Dedifferentiated amniotic fluid mesenchymal stem cell (primary cell): ENCODE measurements at regions not wholly inside any gene's neighbourhood (a gene's known extent, or its start where the extent isn't known, plus 50 kb on each side); places are given as distances from the start of the nearest gene placed in this dataset.

Experiments used
- DNase-seq: peaks from one replicate; pipeline ENCODE4 v3.0.0-alpha.2; 2016; ENCODE audit errors: extremely low spot score

- no peak for DNase-seq
These were observed 449.1 kb upstream of the DAB1 start for GRCh38 chr1:57872913-57873312.

DNA sequence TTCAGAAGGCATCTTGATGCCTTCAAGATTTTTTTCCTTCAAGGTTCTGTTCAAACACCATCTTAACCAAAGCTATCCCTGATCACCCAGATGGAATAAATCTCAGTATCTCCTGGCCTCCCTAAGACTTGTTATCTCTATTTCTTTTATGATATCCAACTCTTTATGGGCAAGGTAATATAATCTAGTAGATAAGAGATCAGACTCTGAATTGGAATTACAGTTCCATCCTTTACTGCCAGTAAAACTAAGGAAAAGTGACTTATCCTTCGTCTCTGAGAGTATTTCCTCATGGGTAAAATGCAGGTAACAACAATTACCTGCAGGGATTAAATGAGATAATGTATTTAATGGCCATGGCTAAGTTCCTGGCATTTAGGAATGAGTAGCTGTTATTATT is 445.0 kb upstream of the DAB1 start:
- no peak for DNase-seq

- no peak for DNase-seq
These were observed 444.4 kb upstream of the DAB1 start for GRCh38 chr1:57868239-57868638.

DNA sequence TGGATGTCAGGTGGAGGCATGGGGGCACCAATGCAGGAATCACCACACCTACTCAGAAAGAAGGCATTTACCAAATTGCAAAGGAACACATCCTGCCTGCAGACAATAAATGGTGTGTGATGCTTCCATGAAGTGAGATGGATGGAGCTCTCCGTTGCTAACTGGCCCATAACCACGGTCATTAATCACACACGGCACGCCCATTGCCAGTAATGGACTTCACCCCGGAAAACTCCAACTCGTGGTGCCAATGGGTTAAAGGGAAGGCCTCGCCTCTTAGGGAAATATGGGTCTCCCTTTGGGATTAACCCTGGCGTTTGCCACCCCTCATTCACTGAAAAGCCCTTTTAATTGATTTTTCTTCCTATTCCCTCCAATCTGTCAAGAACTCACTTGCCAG is 443.1 kb upstream of the DAB1 start:
- DNase-seq = no peak

GRCh38 chr1:57860931-57861565 is 437.2 kb upstream of the DAB1 start:
- DNase-seq = no peak

- DNase-seq = no peak
These were observed 436.5 kb upstream of the DAB1 start for GRCh38 chr1:57860325-57860724.

GRCh38 chr1:57858740-57859139 is 434.9 kb upstream of the DAB1 start:
- no peak for DNase-seq

DNA sequence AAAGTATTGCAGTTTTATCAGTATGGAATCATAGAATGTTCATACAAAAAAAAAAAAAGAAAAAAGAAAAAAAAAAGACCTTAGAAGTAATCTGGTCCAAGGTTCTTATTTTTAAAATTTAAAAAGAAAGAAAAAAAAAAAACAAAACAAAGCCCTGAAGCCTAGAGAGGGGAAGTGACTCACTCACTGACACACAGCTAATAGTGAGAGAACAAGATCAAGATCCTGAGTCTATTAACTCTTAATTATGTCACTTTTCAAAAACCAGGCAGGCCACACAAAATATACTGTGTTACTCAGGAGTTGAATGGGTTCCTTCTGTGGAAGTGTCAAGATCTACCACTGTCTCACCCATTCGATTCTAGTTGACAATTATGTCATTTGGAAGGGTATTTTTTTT is 433.9 kb upstream of the DAB1 start:
- DNase-seq = no peak

DNA sequence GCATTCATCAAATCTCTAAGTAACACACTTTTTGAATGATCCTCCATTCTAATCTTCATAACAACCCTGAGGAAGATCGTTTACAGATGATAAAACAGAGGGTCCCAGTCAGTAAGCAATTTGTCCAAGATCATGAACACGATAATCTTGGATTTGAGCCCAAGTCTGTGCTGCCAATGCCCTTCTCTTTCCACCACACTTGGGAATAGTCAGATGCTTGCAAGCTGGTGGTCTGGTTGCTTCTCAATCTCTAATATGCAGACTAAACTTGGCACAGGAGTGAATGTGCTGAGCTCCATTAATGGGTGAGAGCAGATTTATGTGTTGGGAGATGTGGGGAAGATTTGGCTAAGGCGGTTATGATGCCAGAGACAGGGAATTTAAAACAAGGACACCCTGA is 430.6 kb upstream of the DAB1 start:
- no peak for DNase-seq

DNA sequence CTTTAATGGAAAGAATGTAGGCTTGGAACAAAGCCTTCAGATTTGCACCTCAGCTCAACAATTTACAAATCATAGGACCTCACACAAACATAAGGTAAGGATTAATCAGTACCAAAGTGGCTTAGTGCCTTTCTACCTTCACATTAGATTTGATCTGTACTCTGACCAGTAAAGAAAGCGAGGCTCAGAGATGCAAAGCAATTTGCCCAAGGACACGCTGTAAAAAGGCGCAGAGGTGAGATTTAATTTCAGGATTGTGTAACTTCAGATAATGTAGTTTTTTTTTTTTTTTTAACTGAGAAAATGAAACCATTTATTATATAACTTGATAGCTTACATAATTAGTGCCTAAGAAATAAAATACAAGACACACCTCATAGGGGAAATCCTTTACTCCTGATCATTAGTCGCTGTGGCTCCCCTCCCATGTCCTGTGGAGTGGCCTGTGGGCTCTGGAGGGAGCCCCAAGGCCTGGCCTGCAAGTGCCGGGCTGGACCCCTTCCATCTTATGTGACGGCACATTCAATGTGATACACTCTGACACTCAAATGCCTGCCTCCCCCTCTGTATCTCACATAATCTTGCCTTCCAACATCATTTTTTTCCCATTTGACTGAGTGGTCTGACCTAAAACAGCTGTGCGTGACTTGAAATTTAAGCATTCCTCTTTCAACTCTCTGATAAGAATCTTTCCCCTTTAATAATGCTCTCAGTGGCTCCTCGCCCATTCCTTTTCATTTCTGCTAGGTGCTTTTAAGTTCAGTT is 426.5 kb upstream of the DAB1 start:
- DNase-seq = no peak

DNA sequence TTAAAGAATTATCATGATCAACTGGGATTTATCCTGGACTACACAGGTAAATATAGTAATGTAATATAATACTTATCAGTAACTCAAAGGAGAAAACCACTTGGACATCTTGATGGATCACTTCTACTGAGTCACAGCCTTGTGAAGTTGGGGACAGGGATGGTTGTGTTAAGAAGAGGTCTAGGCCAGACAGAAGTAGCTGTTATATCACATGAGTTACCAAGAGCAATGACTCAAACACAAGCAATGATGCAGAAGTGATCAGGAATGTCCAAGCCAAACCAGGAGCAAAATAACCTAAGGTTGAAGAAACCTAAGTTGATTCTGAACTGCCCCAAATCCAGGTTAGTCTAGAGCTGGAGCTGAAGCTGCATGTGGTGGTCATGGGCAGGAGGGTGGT is 424.5 kb upstream of the DAB1 start:
- DNase-seq = no peak

GRCh38 chr1:57845041-57845440 is 421.2 kb upstream of the DAB1 start:
- DNase-seq = no peak

DNA sequence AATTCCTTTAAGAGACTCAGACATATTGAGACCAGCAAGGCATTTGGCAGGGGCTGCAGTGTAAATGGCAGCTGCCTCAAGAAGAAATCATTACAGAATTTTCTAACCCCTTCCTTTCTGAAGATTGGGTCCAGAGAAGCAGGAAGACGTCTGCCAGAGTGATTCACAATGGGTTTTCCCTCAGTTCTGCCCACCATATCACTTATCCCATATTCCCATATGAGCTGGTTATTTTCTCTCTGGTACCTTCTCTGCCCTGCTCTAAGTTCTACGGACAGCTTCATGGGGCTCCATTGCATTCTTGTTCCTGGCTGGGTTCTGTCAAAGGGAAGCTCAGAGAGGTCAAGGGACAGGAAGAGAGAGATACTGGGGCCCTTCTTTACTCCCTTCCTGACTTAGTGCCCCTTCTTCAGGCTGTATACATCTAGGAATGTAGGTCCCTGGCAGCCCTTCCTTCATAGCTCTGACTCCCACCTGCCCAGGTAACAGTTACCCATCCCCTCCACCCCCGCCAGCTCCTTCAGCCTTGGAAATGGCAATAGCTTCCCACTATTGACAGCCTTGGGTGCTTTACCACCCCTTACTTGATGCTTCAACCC is 420.6 kb upstream of the DAB1 start:
- no peak for DNase-seq

DNA sequence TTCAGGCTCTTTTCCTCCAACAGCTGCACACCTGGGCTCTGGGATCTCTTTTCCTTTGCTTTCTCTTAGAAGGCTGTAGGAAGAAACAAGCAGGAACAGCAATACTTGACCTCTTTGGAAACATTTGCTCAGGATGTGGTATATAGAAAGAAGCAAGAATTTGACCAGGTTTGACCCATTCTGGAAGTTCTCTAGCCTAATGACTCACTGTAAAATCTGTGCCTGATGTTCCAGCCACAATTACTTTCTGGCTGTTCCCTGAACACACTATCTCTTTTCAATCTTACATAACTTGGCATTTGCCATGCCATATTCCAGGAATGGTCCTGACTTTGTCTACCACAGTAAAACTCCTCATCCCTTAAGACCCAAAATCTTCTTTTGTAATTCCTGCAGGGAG is 419.9 kb upstream of the DAB1 start:
- DNase-seq = no peak

- DNase-seq = no peak
These were observed 415.7 kb upstream of the DAB1 start for GRCh38 chr1:57839526-57839925.

DNA sequence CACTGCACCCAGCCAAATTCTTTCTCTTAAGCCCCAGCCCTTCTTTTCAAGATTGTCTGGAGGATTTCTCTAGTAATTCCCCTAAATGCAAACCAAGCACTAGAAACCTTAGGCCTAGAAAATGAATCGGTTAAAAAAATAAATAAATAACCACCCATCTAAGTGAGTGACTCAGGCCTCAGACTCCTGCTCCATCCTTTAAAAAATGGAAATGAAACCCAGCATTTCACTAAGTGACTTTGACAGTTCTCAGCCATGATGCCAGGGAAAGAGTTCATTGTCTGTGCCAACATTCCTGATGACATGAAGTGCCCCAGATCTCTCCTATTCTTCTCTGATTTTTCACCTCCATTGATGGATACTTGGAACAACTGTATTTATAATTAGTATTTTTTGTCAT is 415.2 kb upstream of the DAB1 start:
- peak; percentile 80 for DNase-seq

GRCh38 chr1:57835620-57836019 is 411.8 kb upstream of the DAB1 start:
- no peak for DNase-seq

DNA sequence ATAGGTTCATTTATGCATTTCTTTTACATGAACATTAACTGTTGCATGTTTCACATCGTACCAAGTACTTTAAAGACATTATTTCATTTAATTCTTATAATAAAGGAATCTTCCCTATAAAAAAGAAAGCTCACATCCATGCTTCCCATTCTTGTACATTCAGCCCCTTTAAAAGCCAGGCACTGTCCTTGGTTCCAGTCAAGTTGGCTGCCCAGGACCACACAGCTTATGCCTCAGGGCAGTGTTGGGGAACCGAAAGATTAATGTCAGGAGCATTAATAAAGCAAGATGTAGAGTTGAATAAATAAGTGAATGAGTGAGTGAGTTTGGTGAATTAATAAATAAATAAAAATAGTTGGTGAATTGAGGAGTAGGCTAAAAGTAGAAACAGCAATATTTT is 409.4 kb upstream of the DAB1 start:
- no peak for DNase-seq

DNA sequence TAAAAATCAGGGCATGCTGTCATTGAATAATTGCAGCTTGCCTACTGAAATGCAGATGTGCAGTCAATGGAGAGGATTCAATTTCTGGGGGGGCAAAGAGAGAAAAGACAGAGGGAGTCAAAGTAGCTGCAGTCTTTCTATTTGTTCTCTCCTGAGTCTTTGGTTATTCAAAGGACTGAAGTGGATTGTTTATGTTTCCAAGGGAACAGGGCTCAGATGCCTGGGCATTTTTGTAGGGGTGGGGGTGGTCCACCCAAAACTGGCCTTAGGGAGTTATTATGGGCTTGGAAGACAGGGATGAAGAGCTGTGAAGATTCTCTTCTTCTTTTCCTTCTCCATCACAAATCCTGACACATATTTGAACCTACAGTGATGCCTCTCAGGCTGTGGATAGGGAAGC is 408.8 kb upstream of the DAB1 start:
- DNase-seq = no peak

DNA sequence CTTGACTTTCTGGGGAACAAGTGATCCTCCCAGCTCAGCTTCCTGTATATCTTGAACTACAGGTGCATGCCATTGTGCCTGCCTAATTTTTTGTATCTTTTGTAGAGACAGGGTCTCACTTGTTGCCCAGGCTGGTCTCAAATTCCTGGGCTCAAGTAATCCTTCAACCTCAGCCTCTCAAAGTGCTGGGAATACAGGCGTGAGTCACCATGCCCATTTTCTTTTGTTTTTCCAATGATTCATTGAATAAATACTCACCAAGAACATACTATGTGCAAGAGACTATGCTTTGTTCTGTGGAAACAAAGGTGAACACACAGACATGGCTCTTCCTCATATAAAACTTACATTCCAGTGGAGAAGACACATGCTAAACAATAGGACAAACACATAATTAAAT is 407.8 kb upstream of the DAB1 start:
- DNase-seq = no peak

DNA sequence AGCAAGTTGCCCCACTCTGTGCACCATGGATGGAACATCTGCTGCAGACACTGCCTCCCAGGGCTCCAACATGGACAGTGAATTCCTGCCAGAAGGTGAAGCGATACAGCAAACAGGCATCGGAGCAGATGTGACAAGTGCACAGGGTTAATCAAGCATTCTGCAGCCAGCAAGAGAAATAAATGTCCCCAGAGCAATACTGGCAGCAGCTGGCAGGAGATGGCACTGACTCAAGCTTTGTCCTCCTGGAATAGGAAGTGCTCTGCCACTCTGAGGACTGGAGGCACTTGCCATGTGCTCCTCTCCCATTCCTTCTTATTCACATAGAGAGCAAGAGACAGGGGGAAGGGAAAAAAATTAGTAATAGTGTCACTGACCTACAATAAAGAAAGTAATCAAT is 402.7 kb upstream of the DAB1 start:
- no peak for DNase-seq

DNA sequence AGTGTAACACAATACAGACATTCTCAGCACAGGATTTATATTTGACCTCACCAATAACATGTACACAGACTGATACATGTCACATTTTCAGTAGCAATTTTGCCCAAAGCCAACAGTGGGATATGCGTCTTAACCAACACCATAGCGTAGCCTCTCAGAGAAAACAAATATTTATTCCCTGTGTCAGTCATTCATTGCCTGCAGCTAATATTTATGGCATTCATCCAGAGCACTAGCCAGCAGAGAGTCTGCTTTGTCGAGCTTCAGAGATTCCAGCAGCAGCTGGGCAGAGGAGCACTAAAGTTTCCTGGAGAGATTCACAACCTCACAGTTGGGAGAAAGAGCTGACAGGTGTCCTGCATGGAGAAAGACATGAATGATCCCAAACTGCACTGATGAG is 400.7 kb upstream of the DAB1 start:
- peak; percentile 40 for DNase-seq

DNA sequence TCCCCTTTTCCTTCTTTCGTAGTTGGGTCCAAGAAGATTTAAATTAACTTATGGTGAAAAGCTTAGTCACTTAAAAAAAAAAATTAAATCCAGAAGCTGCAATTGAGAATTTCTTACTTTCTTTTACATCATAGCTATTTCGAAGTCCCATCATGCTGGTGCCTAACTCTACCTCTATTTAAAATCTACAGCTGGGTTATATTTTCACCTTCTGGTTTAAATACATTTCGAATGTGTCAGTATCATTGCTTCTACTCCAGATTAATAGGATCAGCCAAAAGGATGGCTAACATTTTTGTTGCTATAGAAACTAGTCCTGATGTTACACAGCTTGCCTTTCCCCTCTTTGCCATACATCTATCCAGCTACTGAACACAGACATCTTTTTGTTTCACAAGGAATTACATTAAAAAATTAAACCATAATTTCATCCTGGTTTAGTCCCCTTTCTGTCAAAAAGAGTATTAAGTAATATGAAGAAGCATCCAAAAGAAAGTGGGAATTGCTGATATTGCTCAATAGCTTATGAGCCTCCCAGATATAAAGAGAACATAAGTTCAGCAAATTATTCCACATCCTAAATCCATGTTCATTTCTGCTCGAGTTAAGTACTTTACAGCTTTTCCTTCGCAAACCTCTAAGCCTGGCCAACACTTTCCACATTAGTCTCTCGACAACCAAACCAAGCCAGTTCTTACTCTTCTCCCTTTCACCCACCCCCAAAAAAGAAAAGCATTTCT is 396.7 kb upstream of the DAB1 start:
- no peak for DNase-seq
